ENCODE measurements at regions not wholly inside any gene's neighbourhood (a gene's known extent, or its start where the extent isn't known, plus 50 kb on each side); places are given as distances from the start of the nearest gene placed in this dataset.

- peak; percentile 52 for DNase-seq
Measured at GRCh38 chr21:25375675-25376074, 231.6 kb downstream of the MRPL39 start.

- peak; percentile 48 for DNase-seq
Measured at GRCh38 chr21:25373126-25374082, 233.9 kb downstream of the MRPL39 start.

- peak; percentile 83 for DNase-seq
Measured at GRCh38 chr21:25371841-25372425, 235.3 kb downstream of the MRPL39 start.

- DNase-seq, result peak; percentile 99
Measured at GRCh38 chr21:25370311-25370744, 237.0 kb downstream of the MRPL39 start.

GRCh38 chr21:25369524-25370300 lies 237.6 kb downstream of the MRPL39 start:
- peak; percentile 90 for DNase-seq

- no peak for DNase-seq
Measured at GRCh38 chr21:25368531-25368930, 238.8 kb downstream of the MRPL39 start.

- DNase-seq, result no peak
Measured at GRCh38 chr21:25366116-25366515, 241.2 kb downstream of the MRPL39 start.

- DNase-seq, result no peak
Measured at GRCh38 chr21:25362375-25363267, 244.7 kb downstream of the MRPL39 start.

- DNase-seq, result no peak
Measured at GRCh38 chr21:25361765-25362164, 245.5 kb downstream of the MRPL39 start.

- DNase-seq, result no peak
Measured at GRCh38 chr21:25361097-25361496, 246.2 kb downstream of the MRPL39 start.

GRCh38 chr21:25360593-25360992 lies 246.7 kb downstream of the MRPL39 start:
- no peak for DNase-seq

GRCh38 chr21:25359724-25360123 lies 247.6 kb downstream of the MRPL39 start:
- DNase-seq, result no peak

GRCh38 chr21:25350056-25350455 lies 257.2 kb downstream of the MRPL39 start:
- DNase-seq, result peak; percentile 57

GRCh38 chr21:25343774-25344545 lies 263.3 kb downstream of the MRPL39 start:
- no peak for DNase-seq

GRCh38 chr21:25342816-25343215 lies 264.5 kb downstream of the MRPL39 start:
- peak; percentile 94 for DNase-seq

- DNase-seq, result no peak
Measured at GRCh38 chr21:25341981-25342380, 265.3 kb downstream of the MRPL39 start.

GRCh38 chr21:25338415-25338814 lies 268.9 kb downstream of the MRPL39 start:
- no peak for DNase-seq

- DNase-seq, result peak; percentile 46
Measured at GRCh38 chr21:25334046-25334730, 273.1 kb downstream of the MRPL39 start.

GRCh38 chr21:25331286-25331685 lies 276.0 kb downstream of the MRPL39 start:
- DNase-seq, result no peak

GRCh38 chr21:25330266-25330665 lies 277.0 kb downstream of the MRPL39 start:
- peak; percentile 90 for DNase-seq

Data from fibroblast of skin of abdomen (primary cell).